ENCODE measurements at regions not wholly inside any gene's neighbourhood (a gene's known extent, or its start where the extent isn't known, plus 50 kb on each side); places are given as distances from the start of the nearest gene placed in this dataset.

DNA sequence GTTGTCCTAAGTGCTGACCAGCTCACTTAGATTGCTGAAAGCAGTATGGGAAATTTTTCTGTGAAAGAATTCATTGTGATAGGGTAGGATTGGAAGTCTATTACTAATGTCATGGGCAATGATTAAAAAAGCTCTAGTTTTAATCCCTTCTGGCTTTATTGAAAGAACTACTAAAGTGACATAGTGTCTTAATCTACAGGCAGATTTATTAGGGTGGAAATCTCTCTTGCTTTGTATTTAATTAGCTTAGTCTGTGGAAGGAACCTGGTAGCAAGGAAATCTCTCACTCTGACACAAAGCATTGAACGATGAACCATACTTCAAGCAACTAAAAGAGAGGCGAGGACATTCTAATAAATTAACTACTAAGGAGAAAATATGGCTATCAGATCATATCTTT lies 1029.2 kb upstream of the PCDH20 start:
- TF ChIP-seq CTCF (conservative IDR thresholded peaks at IDR 0.05; ENCODE audit: control insufficient read depth, insufficient read depth, low read depth, low read length) = no peak
- H3K4me3 ChIP-seq (ENCODE audit: control insufficient read depth, low read depth, low read length) = no peak overlapping the region
- DNase-seq (ENCODE audit: low read depth) = no peak

GRCh38 chr13:62434081-62434480 lies 1018.4 kb upstream of the PCDH20 start:
- no peak for TF ChIP-seq CTCF (conservative IDR thresholded peaks at IDR 0.05; ENCODE audit: control insufficient read depth, insufficient read depth, low read depth, low read length)
- DNase-seq (ENCODE audit: low read depth) = no peak
- H3K4me3 ChIP-seq (ENCODE audit: control insufficient read depth, low read depth, low read length) = no peak overlapping the region

GRCh38 chr13:62433660-62434059 lies 1018.0 kb upstream of the PCDH20 start:
- no peak for DNase-seq (ENCODE audit: low read depth)
- no peak for TF ChIP-seq CTCF (conservative IDR thresholded peaks at IDR 0.05; ENCODE audit: control insufficient read depth, insufficient read depth, low read depth, low read length)
- no peak overlapping the region for H3K4me3 ChIP-seq (ENCODE audit: control insufficient read depth, low read depth, low read length)

DNA sequence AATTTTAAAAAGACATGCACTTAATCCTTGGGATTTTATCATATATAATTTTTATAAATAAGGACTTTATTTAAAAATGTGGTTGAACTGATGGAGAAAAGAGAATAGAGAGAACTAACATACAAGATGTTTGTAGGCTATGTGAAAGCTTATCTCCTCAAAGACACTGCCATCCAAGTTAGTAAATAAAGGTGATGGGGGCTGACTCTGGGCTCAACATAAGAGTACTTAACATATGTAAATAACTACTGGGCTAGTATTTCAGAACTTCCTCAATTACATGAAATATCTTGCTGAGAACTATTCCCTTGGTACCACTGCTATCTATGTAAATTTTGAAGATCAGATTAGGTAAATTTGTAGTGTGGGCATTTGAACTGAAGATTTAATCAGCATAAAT lies 1017.3 kb upstream of the PCDH20 start:
- no peak for TF ChIP-seq CTCF (conservative IDR thresholded peaks at IDR 0.05; ENCODE audit: control insufficient read depth, insufficient read depth, low read depth, low read length)
- no peak for DNase-seq (ENCODE audit: low read depth)
- no peak overlapping the region for H3K4me3 ChIP-seq (ENCODE audit: control insufficient read depth, low read depth, low read length)

- DNase-seq (ENCODE audit: low read depth) = no peak
- TF ChIP-seq CTCF (conservative IDR thresholded peaks at IDR 0.05; ENCODE audit: control insufficient read depth, insufficient read depth, low read depth, low read length) = no peak
Observed at GRCh38 chr13:62432295-62432694, 1016.6 kb upstream of the PCDH20 start.

DNA sequence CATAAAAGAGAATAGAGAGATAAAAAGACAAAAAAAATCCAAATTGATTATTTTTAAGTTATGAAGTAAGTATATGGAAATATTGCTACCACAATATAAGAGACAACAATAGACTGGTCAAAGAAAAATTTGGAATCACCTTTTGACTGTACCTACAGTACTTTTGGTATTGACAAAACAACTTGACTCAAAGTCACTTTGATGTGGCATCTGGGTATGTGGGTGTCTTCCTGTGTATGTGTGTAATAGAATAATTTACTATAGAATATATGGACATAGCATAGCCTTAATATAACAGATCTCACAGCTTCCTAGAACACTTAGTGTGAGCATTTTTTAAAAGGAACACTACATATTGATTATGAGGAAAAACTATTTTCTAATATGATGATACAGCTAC lies 1016.2 kb upstream of the PCDH20 start:
- no peak for DNase-seq (ENCODE audit: low read depth)

More at GRCh38 chr13:62432295-62432694, 1016.6 kb upstream of the PCDH20 start:
- no peak overlapping the region for H3K4me3 ChIP-seq (ENCODE audit: control insufficient read depth, low read depth, low read length)

More for the DNA sequence above, 1016.2 kb upstream of the PCDH20 start:
- H3K4me3 ChIP-seq (ENCODE audit: control insufficient read depth, low read depth, low read length) = no peak overlapping the region
- no peak for TF ChIP-seq CTCF (conservative IDR thresholded peaks at IDR 0.05; ENCODE audit: control insufficient read depth, insufficient read depth, low read depth, low read length)

Measured in fibroblast of mammary gland (primary cell).